GM23338 (cell line): ENCODE measurements at regions not wholly inside any gene's neighbourhood (a gene's known extent, or its start where the extent isn't known, plus 50 kb on each side); places are given as distances from the start of the nearest gene placed in this dataset.

ENCODE experiments used
- CREB1 ChIP-seq: fragments of 250-450 bp; sonication (Bioruptor Pico); IDR thresholded peaks from 2 replicates; pipeline ENCODE4 v1.5.0; 2020; ENCODE audit warnings: low read depth, mild to moderate bottlenecking, moderate library complexity
- CTCF ChIP-seq, 2 experiments: fragments of 200-600 bp in 1 of 2; sonication (generic) in 1 of 2; conservative IDR thresholded peaks; 2 replicates each; pipeline versions ENCODE4 v1.5.1 to v1.6.1; 2016 to 2017; ENCODE audit warnings: antibody characterized with exemption in 2 of 2, low read depth in 2 of 2, mild to moderate bottlenecking in 2 of 2, moderate library complexity in 1 of 2
- EZH2 ChIP-seq: fragments of 200-600 bp; sonication (generic); IDR thresholded peaks from one replicate; pipeline ENCODE4 v1.8.0; 2017; ENCODE audit warnings: antibody characterized with exemption, mild to moderate bottlenecking, low read depth; ENCODE audit not compliant: unreplicated experiment
- EZH2phosphoT487 ChIP-seq: fragments of 200-600 bp; sonication (generic); IDR thresholded peaks from one replicate; pipeline ENCODE4 v1.8.1; 2018; ENCODE audit warnings: antibody characterized with exemption; ENCODE audit not compliant: unreplicated experiment
- POLR2AphosphoS5 ChIP-seq: IDR thresholded peaks from 2 replicates; pipeline ENCODE4 v1.6.1; 2016; ENCODE audit warnings: antibody characterized with exemption, low read depth
- STAT1 ChIP-seq: IDR thresholded peaks from one replicate; pipeline ENCODE4 v1.6.1; 2016; ENCODE audit warnings: antibody characterized with exemption; ENCODE audit not compliant: unreplicated experiment
- ZNF114 ChIP-seq: fragments of 250-450 bp; sonication (Bioruptor Pico); IDR thresholded peaks from 2 replicates; pipeline ENCODE4 v1.5.0; 2020; ENCODE audit warnings: mild to moderate bottlenecking, moderate library complexity
- TF ChIP-seq, protein P1 (sequence below): IDR thresholded peaks from one replicate; pipeline ENCODE4 v1.6.1; 2018; ENCODE audit warnings: antibody characterized with exemption; ENCODE audit not compliant: unreplicated experiment
- TF ChIP-seq, protein P2 (sequence below): IDR thresholded peaks from 2 replicates; pipeline ENCODE4 v1.6.1; 2016; ENCODE audit warnings: antibody characterized with exemption

GRCh38 chr17:77728871-77729270 is 229.6 kb upstream of the TNRC6C start:
- TF ChIP-seq, protein P1, sequence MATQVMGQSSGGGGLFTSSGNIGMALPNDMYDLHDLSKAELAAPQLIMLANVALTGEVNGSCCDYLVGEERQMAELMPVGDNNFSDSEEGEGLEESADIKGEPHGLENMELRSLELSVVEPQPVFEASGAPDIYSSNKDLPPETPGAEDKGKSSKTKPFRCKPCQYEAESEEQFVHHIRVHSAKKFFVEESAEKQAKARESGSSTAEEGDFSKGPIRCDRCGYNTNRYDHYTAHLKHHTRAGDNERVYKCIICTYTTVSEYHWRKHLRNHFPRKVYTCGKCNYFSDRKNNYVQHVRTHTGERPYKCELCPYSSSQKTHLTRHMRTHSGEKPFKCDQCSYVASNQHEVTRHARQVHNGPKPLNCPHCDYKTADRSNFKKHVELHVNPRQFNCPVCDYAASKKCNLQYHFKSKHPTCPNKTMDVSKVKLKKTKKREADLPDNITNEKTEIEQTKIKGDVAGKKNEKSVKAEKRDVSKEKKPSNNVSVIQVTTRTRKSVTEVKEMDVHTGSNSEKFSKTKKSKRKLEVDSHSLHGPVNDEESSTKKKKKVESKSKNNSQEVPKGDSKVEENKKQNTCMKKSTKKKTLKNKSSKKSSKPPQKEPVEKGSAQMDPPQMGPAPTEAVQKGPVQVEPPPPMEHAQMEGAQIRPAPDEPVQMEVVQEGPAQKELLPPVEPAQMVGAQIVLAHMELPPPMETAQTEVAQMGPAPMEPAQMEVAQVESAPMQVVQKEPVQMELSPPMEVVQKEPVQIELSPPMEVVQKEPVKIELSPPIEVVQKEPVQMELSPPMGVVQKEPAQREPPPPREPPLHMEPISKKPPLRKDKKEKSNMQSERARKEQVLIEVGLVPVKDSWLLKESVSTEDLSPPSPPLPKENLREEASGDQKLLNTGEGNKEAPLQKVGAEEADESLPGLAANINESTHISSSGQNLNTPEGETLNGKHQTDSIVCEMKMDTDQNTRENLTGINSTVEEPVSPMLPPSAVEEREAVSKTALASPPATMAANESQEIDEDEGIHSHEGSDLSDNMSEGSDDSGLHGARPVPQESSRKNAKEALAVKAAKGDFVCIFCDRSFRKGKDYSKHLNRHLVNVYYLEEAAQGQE = no peak
- TF ChIP-seq EZH2 = no peak
- TF ChIP-seq CTCF (conservative IDR thresholded peaks at IDR 0.05; ENCODE audit: low read depth in 2 of 2) = no peak
- TF ChIP-seq POLR2AphosphoS5 = no peak
- TF ChIP-seq CREB1 (CRISPR knock-in tag) = no peak
- TF ChIP-seq, protein P2, sequence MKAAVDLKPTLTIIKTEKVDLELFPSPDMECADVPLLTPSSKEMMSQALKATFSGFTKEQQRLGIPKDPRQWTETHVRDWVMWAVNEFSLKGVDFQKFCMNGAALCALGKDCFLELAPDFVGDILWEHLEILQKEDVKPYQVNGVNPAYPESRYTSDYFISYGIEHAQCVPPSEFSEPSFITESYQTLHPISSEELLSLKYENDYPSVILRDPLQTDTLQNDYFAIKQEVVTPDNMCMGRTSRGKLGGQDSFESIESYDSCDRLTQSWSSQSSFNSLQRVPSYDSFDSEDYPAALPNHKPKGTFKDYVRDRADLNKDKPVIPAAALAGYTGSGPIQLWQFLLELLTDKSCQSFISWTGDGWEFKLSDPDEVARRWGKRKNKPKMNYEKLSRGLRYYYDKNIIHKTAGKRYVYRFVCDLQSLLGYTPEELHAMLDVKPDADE = no peak
- no peak for TF ChIP-seq STAT1
- no peak for TF ChIP-seq ZNF114 (CRISPR knock-in tag)
- no peak for TF ChIP-seq EZH2phosphoT487
